ENCODE measurements at regions not wholly inside any gene's neighbourhood (a gene's known extent, or its start where the extent isn't known, plus 50 kb on each side); places are given as distances from the start of the nearest gene placed in this dataset.
"Not testable (repeated sequence)": the region's sequence is repeated elsewhere in the genome, so short reads cannot be mapped to it uniquely, and the experiment has no call there.

- DNase-seq (ENCODE audit: low read depth in 4 of 4, low spot score in 3 of 4): no peak
These were observed 109.6 kb upstream of the CYRIA start for GRCh38 chr2:16774980-16775898.

GRCh38 chr2:16774091-16774490 lies 108.5 kb upstream of the CYRIA start:
- DNase-seq (ENCODE audit: low read depth in 4 of 4, low spot score in 3 of 4): no peak

GRCh38 chr2:16773080-16773713 lies 107.6 kb upstream of the CYRIA start:
- DNase-seq (ENCODE audit: low read depth in 4 of 4, low spot score in 3 of 4): peak in 3 of 4 donors; percentile 20 to 35 (median 22)

GRCh38 chr2:16767789-16768476 lies 102.3 kb upstream of the CYRIA start:
- no peak for DNase-seq (ENCODE audit: low read depth in 4 of 4, low spot score in 3 of 4)

GRCh38 chr2:16765356-16765755 lies 99.7 kb upstream of the CYRIA start:
- DNase-seq (ENCODE audit: low read depth in 4 of 4, low spot score in 3 of 4): no peak

- DNase-seq (ENCODE audit: low read depth in 4 of 4, low spot score in 3 of 4): no peak
These were observed 98.9 kb upstream of the CYRIA start for GRCh38 chr2:16764487-16764886.

- no peak for DNase-seq (ENCODE audit: low read depth in 4 of 4, low spot score in 3 of 4)
These were observed 97.9 kb upstream of the CYRIA start for GRCh38 chr2:16763493-16763899.

- no peak for DNase-seq (ENCODE audit: low read depth in 4 of 4, low spot score in 3 of 4)
These were observed 97.4 kb upstream of the CYRIA start for GRCh38 chr2:16763056-16763455.

GRCh38 chr2:16760426-16760825 lies 94.8 kb upstream of the CYRIA start:
- DNase-seq (ENCODE audit: low read depth in 4 of 4, low spot score in 3 of 4): no peak

GRCh38 chr2:16756831-16757644 lies 91.4 kb upstream of the CYRIA start:
- peak; percentile 36 to 68 (median 48) for DNase-seq (ENCODE audit: low read depth in 4 of 4, low spot score in 3 of 4)

- no peak for DNase-seq (ENCODE audit: low read depth in 4 of 4, low spot score in 3 of 4)
These were observed 89.8 kb upstream of the CYRIA start for GRCh38 chr2:16755442-16755841.

GRCh38 chr2:16753025-16753424 lies 87.4 kb upstream of the CYRIA start:
- DNase-seq (ENCODE audit: low read depth in 4 of 4, low spot score in 3 of 4): not testable (repeated sequence)

- DNase-seq (ENCODE audit: low read depth in 4 of 4, low spot score in 3 of 4): not testable (repeated sequence)
These were observed 85.2 kb upstream of the CYRIA start for GRCh38 chr2:16750925-16751214.

GRCh38 chr2:16750175-16750924 lies 84.7 kb upstream of the CYRIA start:
- no peak for DNase-seq (ENCODE audit: low read depth in 4 of 4, low spot score in 3 of 4)

- DNase-seq (ENCODE audit: low read depth in 4 of 4, low spot score in 3 of 4): not testable (repeated sequence)
These were observed 83.1 kb upstream of the CYRIA start for GRCh38 chr2:16748511-16749266.

GRCh38 chr2:16747689-16748088 lies 82.1 kb upstream of the CYRIA start:
- DNase-seq (ENCODE audit: low read depth in 4 of 4, low spot score in 3 of 4): no peak

GRCh38 chr2:16747257-16747656 lies 81.6 kb upstream of the CYRIA start:
- no peak for DNase-seq (ENCODE audit: low read depth in 4 of 4, low spot score in 3 of 4)

GRCh38 chr2:16746833-16747232 lies 81.2 kb upstream of the CYRIA start:
- DNase-seq (ENCODE audit: low read depth in 4 of 4, low spot score in 3 of 4): no peak

GRCh38 chr2:16746329-16746728 lies 80.7 kb upstream of the CYRIA start:
- no peak for DNase-seq (ENCODE audit: low read depth in 4 of 4, low spot score in 3 of 4)
